Activated naive CD4-positive, alpha-beta T cell treated with anti-CD3 and anti-CD28 coated beads, Interleukin-2, amount 10 ng/mL, durations not matched to agents 7 days and 5 days (primary cell): ENCODE measurements at regions not wholly inside any gene's neighbourhood (a gene's known extent, or its start where the extent isn't known, plus 50 kb on each side); places are given as distances from the start of the nearest gene placed in this dataset.

ENCODE experiments used
- CTCF ChIA-PET: fragments of 350-600 bp; sonication (Branson Sonifier 250); formaldehyde crosslinking; loops from one replicate; lab custom pipeline; 2021; ENCODE audit warnings: antibody characterized with exemption; lab: Charles Lee
- DNase-seq: peaks from one replicate; pipeline ENCODE4 v3.0.0-alpha.2; 2020
- H3K27ac Mint-ChIP-seq: one replicate; pipeline ENCODE4 v1.8.0; 2021; ENCODE audit warnings: mild to moderate bottlenecking, moderate library complexity, mixed read lengths
- H3K27me3 Mint-ChIP-seq: one replicate; pipeline ENCODE4 v1.8.0; 2021; ENCODE audit warnings: mild to moderate bottlenecking, mixed read lengths
- H3K36me3 Mint-ChIP-seq: one replicate; pipeline ENCODE4 v1.8.0; 2021; ENCODE audit warnings: mixed read lengths
- H3K4me1 Mint-ChIP-seq: one replicate; pipeline ENCODE4 v1.8.0; 2021; ENCODE audit warnings: mixed read lengths
- H3K4me3 Mint-ChIP-seq: one replicate; pipeline ENCODE4 v1.8.0; 2021; ENCODE audit warnings: mild to moderate bottlenecking, moderate library complexity, mixed read lengths
- H3K9me3 Mint-ChIP-seq: one replicate; pipeline ENCODE4 v1.8.0; 2021; ENCODE audit warnings: mixed read lengths

DNA sequence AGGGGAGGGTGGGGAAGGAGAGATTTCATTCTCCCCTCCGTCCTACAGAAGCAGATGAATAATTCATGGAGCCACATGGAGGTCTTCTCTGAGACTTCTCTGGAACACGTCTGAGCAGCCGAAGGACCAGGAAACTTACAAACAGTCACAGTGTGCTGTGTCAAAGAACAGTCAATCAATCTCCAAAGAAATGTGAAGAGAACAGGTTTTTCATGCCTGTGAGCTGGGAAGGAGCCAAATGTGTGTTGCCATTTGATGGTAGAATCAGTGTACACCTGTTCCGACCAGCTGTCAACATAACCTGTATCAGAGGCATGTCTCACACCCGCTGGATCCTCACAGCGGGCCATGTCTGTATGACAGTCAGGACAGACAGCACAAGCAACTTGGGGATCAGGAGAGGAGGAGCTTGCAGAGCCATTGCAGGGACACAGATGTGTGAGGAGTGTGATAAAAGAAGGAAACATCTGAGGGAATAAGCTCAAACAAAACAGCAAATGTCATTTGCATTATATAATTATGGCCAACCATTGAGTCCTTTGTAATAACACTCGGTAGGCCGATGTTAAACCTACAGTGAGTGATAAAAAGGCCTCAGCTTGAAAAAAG, 298.5 kb downstream of the EN1 start:
- Mint-ChIP-seq H3K4me3 (no peak overlapping the region), H3K36me3 (no peaks in the 10 kb centered on the region), H3K4me1 (no peaks in the 10 kb centered on the region), H3K27ac (no peak overlapping the region), H3K9me3 (no peaks in the 10 kb centered on the region), H3K27me3 (no peaks in the 10 kb centered on the region)
- CTCF ChIA-PET, result no interaction called here
- DNase-seq, result no peak

DNA sequence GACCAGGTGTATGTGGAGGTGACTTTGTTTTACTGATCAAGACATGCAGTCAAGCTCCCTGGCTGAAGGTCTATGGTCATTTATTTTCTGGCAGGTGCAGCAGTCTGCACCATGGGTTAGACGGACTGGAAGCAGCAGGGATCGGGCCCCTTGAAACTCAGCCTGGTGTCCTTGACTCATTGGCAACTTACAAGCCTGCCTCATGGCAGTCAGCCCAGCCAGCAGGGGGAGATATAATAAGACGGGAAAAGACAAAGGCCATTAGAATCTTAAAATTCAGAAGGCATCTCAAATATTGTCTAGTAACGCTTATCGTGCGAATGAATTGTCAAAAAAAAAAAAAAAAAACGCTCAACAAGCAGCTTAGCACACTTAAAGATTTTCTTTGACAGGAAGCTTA, 308.2 kb downstream of the EN1 start:
- DNase-seq, result no peak
- H3K36me3 Mint-ChIP-seq, result no peaks in the 10 kb centered on the region
- CTCF ChIA-PET, result no interaction called here
- H3K27me3 Mint-ChIP-seq, result peaks cover 15% of the 10 kb centered on the region
- H3K27ac Mint-ChIP-seq, result no peak overlapping the region
- no peaks in the 10 kb centered on the region for H3K4me1 Mint-ChIP-seq
- no peak overlapping the region for H3K4me3 Mint-ChIP-seq
- H3K9me3 Mint-ChIP-seq, result no peaks in the 10 kb centered on the region

DNA sequence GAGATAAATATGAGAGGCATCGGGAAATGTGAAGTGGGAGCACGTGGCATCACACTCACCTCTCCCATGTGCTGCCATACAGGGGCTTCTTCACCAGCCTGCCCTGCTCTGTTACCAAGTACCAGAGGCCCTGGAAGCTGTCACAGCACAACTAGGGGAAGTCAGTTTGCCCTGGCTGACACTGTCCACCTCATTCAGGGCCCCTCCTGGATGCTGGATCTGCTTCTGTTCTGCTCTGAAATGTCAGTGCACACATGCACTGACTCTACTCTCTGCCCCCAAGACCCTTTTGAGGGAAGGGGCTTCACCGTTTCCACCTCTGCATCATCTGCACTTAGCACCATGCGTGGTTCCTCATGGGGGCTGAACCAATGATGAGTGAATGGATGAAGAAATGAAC, 311.1 kb downstream of the EN1 start:
- CTCF ChIA-PET, result no interaction called here
- H3K4me1 Mint-ChIP-seq, result no peaks in the 10 kb centered on the region
- no peak overlapping the region for H3K4me3 Mint-ChIP-seq
- H3K27me3 Mint-ChIP-seq, result peaks cover 7% of the 10 kb centered on the region
- no peaks in the 10 kb centered on the region for H3K36me3 Mint-ChIP-seq
- no peak overlapping the region for H3K27ac Mint-ChIP-seq
- H3K9me3 Mint-ChIP-seq, result no peaks in the 10 kb centered on the region
- DNase-seq, result no peak

DNA sequence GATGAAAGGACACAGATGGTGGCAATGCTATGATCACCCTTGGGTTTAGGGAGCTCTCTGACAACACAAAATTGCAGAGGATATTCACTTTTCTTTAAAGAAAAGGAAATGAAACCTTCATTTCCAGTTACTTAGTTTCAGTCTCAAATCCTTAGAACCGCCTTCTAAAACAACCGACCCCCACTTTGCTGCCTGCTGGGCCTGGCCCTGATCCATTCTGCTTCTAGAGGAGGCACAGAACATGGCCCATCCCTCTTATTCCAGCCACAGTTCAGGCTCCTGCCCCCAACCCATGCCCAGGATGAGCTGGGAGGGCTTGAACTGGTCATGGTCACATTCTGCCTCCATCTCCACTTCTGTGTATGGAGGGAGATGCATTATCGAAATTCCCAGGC, 311.6 kb downstream of the EN1 start:
- Mint-ChIP-seq H3K27me3 (peaks cover 7% of the 10 kb centered on the region), H3K9me3 (no peaks in the 10 kb centered on the region), H3K4me3 (no peak overlapping the region), H3K4me1 (no peaks in the 10 kb centered on the region), H3K27ac (no peak overlapping the region), H3K36me3 (no peaks in the 10 kb centered on the region)
- CTCF ChIA-PET, result no interaction called here
- DNase-seq, result no peak

DNA sequence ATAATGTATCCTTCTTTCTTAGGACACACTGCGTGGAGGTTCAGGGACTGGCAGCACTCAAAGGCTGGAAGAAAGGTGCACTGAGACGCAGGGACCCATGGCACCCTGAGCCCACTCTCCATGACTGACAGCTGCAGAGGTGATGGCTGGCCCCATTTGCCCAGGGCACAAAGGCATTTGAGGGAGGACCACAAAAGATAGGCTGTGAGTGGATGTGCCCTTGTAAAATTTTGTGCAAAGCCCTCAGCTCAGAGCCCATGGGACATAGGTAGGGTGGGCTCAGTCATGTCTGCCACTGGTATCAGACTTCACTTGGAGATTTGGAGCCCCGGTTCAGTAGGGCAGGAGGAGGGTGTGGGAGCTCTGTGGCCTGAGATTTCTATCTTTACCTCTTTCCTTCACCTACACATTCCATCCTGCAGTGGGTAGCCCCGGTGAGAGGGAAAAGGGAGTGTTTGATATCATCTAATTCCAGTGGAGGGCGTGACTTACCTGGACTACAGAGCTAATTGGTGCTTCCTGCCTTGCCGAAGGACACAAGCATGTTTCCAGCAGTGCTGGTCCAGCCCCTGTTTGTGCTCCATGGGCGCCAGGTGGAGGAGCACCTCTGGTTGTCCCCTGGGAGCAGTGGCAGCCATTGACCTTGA, 312.2 kb downstream of the EN1 start:
- no peaks in the 10 kb centered on the region for H3K36me3 Mint-ChIP-seq

DNA sequence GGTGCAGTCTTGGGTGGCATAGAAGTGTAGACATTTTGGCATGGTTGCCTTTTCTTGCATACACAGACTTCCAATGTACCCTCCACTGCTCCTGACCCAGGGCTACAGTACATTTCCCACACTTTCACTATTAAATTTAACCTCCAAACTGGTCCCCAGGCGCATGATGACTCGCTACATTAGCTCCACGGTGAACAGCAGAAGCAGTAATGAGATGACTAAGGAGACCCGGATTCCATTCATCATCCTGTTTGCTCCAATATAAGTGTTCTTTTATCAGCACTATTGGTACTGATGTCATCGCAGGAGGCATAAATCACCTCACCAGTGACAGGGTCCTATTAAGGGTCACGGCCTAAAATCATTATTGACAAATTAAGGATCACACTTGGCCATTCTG, 316.5 kb downstream of the EN1 start:
- Mint-ChIP-seq H3K27me3 (peaks cover 6% of the 10 kb centered on the region), H3K4me1 (no peaks in the 10 kb centered on the region), H3K9me3 (no peaks in the 10 kb centered on the region), H3K36me3 (no peaks in the 10 kb centered on the region), H3K4me3 (no peak overlapping the region), H3K27ac (no peak overlapping the region)
- CTCF ChIA-PET, result no interaction called here
- no peak for DNase-seq

More for the DNA sequence above, 312.2 kb downstream of the EN1 start:
- Mint-ChIP-seq H3K27ac (no peak overlapping the region), H3K27me3 (peaks cover 7% of the 10 kb centered on the region), H3K9me3 (no peaks in the 10 kb centered on the region), H3K4me1 (no peaks in the 10 kb centered on the region), H3K4me3 (no peak overlapping the region)
- CTCF ChIA-PET, result no interaction called here
- DNase-seq, result no peak

DNA sequence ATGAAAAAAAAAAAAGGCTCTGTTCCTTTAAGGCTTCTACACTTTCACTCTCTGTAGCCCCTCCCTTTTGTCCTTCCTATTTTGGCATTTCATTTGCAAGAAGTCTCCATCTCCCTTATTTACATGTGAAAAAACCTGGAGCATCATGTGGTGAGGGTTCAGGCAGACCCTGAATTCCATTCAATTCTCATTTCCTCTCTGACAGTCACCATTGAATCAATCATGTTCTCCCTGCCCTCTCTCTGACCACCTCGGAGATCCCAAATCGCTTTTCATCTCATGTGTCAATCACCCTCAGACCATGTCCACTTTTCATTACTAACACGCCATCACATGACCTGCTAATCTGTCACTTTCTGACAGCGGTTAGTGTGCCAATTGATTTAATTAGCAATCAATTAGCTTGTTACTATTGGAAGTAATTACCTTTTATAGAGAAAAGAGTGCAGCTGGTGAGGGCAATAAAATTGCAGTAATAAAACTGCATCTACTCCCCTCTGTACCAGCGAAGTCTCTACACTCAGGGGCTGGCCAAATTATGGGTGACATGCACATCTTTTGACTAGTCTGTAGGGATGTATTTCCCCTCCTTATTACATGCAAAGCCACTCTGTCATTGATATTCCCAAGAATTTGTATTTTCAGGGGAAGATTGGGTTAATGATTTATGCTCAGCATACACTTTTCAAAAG, 317.4 kb downstream of the EN1 start:
- no peaks in the 10 kb centered on the region for H3K27me3 Mint-ChIP-seq
- H3K4me3 Mint-ChIP-seq, result no peak overlapping the region
- no peak overlapping the region for H3K27ac Mint-ChIP-seq
- CTCF ChIA-PET, result no interaction called here
- no peaks in the 10 kb centered on the region for H3K36me3 Mint-ChIP-seq
- H3K4me1 Mint-ChIP-seq, result no peaks in the 10 kb centered on the region
- H3K9me3 Mint-ChIP-seq, result no peaks in the 10 kb centered on the region
- no peak for DNase-seq

DNA sequence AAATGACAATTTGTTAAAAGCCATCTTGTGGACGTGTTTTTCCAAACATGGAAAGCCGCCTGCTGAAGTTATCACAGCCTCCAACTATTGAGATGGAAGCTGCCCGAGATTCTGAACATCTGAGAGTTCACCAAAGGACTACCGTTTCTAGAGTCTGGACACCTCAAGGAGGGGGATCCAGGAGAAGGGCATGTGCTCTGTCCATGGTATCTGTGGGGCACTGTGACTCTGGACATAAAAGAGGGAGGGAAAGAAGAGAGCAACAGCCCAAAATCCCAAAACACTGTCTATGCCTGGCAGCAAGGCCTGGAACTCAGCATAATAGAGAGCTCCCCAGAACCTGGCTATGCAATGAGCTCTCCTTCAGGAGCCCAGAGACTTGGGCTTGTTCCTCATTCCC, 319.9 kb downstream of the EN1 start:
- no peak overlapping the region for H3K4me3 Mint-ChIP-seq
- no peaks in the 10 kb centered on the region for H3K36me3 Mint-ChIP-seq
- no peaks in the 10 kb centered on the region for H3K4me1 Mint-ChIP-seq
- H3K9me3 Mint-ChIP-seq, result no peaks in the 10 kb centered on the region
- CTCF ChIA-PET, result no interaction called here
- H3K27ac Mint-ChIP-seq, result no peak overlapping the region
- no peaks in the 10 kb centered on the region for H3K27me3 Mint-ChIP-seq
- DNase-seq, result no peak

DNA sequence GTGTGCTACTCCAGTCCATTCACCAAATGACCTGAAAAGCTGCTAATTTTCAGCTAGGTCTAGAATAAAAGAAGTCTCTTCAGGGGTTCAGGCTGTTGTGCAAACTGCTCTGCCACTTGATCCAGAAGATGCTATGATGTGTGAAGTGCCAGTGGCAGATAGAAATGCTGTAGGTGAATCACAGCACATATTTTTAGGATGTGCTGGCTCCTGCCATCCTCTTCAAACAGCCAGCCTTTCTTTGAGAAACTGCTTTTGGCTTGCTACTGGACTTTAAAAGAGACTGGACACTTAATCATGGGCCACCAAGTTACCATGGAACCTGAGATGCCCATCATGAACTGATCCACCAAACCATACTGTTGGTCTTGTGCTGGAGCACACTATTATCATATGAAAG, 322.1 kb downstream of the EN1 start:
- CTCF ChIA-PET, result no interaction called here
- DNase-seq, result no peak
- H3K4me1 Mint-ChIP-seq, result no peaks in the 10 kb centered on the region
- peaks cover 10% of the 10 kb centered on the region for H3K9me3 Mint-ChIP-seq
- H3K27ac Mint-ChIP-seq, result no peak overlapping the region
- no peaks in the 10 kb centered on the region for H3K36me3 Mint-ChIP-seq
- H3K27me3 Mint-ChIP-seq, result no peaks in the 10 kb centered on the region
- H3K4me3 Mint-ChIP-seq, result no peak overlapping the region

DNA sequence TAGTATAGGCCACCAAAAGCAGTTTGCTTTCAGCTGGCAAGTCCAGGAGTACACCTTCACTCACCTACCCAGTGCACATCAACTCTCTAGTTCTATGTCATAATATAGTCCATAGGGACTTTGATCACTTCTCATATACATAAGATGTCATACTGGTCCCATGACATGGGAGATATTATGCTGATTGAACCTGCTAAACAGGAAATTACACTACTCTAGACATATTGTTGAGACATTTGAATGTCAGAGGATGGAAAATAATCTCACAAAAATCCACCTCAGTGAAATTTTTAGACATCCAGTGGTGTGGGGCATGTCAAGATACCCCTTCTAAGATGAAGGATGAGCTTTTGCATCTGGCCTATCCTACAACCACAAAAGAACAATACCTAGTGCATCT, 322.5 kb downstream of the EN1 start:
- no peaks in the 10 kb centered on the region for H3K36me3 Mint-ChIP-seq
- CTCF ChIA-PET, result no interaction called here
- H3K4me1 Mint-ChIP-seq, result no peaks in the 10 kb centered on the region
- H3K27me3 Mint-ChIP-seq, result no peaks in the 10 kb centered on the region
- H3K4me3 Mint-ChIP-seq, result no peak overlapping the region
- DNase-seq, result no peak
- peaks cover 10% of the 10 kb centered on the region for H3K9me3 Mint-ChIP-seq
- no peak overlapping the region for H3K27ac Mint-ChIP-seq

DNA sequence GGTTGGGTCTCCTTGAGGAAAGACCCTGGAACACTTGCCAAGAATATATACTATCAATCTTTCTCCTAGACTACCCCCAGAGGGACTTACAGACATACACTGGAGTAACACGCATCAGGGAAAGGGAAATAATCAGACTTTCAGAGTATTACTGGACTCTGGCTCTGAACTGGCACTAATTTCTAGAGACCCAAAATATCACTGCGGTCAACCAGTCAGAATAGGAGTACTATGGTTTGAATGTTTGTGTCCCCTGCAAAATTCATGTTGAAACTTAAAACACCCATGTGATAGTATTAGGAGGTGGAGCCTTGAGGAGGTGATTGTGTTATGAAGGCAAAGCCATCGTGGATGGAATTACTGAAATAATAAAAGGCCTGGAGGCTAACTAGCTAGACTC, 323.7 kb downstream of the EN1 start:
- peaks cover 10% of the 10 kb centered on the region for H3K9me3 Mint-ChIP-seq
- H3K36me3 Mint-ChIP-seq, result no peaks in the 10 kb centered on the region
- H3K4me1 Mint-ChIP-seq, result no peaks in the 10 kb centered on the region
- DNase-seq, result no peak
- H3K4me3 Mint-ChIP-seq, result no peak overlapping the region
- CTCF ChIA-PET, result no interaction called here
- no peak overlapping the region for H3K27ac Mint-ChIP-seq
- no peaks in the 10 kb centered on the region for H3K27me3 Mint-ChIP-seq

DNA sequence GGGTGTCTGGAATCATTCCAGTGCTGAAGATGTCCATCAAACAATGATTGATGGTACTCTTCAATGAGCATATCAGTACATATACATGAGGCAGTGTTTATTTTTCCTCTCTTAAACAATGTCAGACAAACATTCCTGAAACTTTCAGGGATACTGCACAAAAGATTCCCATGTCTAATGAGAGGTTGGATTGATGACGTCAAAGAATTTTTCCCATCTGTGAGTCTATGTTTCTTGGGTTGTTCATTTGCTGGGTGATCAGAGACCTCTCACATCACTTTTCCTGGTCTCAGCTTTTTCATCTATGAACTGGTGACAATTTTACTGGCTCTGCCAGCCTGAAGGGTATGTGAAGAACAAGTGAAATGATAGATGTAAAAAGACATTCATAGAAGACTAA, 325.5 kb downstream of the EN1 start:
- H3K27me3 Mint-ChIP-seq, result no peaks in the 10 kb centered on the region

DNA sequence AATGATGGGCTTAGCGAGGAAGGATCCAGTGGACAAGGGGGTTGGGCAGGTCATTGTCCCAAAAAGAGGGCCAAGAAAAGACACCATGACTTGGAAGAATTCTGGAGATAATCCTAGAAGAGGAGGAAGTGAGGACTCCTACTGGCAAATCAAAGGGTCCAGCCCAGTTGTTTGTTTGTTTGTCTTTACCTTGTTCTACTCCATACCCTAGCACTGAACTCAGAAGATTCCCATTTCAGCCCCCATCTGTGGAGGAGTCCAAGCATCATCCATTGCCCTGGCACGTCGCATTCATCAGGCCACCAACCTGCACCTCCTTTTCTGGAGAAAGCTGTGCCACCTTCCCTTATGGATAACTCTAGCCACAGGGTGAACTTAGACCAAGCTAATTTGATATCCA, 326.2 kb downstream of the EN1 start:
- no peaks in the 10 kb centered on the region for H3K27me3 Mint-ChIP-seq
- no peak overlapping the region for H3K4me3 Mint-ChIP-seq
- CTCF ChIA-PET, result no interaction called here
- DNase-seq, result no peak
- H3K9me3 Mint-ChIP-seq, result peaks cover 10% of the 10 kb centered on the region
- H3K4me1 Mint-ChIP-seq, result no peaks in the 10 kb centered on the region
- H3K27ac Mint-ChIP-seq, result no peak overlapping the region
- no peaks in the 10 kb centered on the region for H3K36me3 Mint-ChIP-seq

More for the DNA sequence above, 325.5 kb downstream of the EN1 start:
- DNase-seq, result no peak
- H3K4me1 Mint-ChIP-seq, result no peaks in the 10 kb centered on the region
- no peak overlapping the region for H3K4me3 Mint-ChIP-seq
- no peaks in the 10 kb centered on the region for H3K36me3 Mint-ChIP-seq
- H3K27ac Mint-ChIP-seq, result no peak overlapping the region
- peaks cover 10% of the 10 kb centered on the region for H3K9me3 Mint-ChIP-seq
- CTCF ChIA-PET, result no interaction called here

DNA sequence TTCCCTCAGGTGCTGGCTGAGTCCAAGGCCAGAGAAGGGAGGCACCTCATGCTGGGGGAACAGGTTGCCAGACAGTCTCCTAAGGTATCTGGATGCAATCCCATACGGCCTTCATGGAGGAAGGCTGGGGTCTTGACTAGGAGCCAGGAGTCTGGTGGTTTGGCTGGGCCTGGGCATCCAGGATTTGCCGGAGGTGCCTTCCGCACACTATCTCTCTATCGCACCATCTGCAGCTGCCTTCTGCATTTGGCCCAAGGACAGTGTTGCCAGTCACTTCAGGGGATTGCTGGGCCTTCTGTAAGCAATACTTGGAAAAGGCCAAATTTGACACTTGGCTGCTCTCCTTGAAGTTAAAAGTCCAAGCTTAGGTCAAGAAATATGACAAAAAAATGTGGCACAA, 327.2 kb downstream of the EN1 start:
- H3K4me3 Mint-ChIP-seq, result no peak overlapping the region
- DNase-seq, result no peak
- H3K27ac Mint-ChIP-seq, result no peak overlapping the region

DNA sequence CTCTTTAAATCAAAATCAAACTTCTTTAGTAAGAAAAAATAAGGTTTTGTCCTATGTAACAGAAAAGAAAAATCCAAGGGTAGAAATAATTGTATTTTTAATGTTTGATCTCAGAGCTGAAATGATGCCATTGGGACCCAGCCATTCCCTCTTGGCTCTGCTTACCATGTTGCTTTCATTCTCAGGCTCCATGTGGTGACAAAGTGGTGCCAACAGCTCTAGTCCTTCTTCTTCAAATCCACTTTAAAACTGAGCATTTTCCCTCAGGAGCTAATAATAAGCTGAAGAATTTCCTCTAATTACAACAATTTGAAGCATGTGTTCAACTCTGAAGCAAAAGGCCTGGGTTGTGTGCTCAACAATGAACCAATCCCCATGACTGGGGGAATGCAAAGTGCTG, 327.9 kb downstream of the EN1 start:
- no peak overlapping the region for H3K4me3 Mint-ChIP-seq
- CTCF ChIA-PET, result no interaction called here
- no peak overlapping the region for H3K27ac Mint-ChIP-seq
- no peaks in the 10 kb centered on the region for H3K36me3 Mint-ChIP-seq
- no peaks in the 10 kb centered on the region for H3K27me3 Mint-ChIP-seq
- H3K4me1 Mint-ChIP-seq, result no peaks in the 10 kb centered on the region
- DNase-seq, result no peak
- peaks cover 10% of the 10 kb centered on the region for H3K9me3 Mint-ChIP-seq

More for the DNA sequence above, 327.2 kb downstream of the EN1 start:
- peaks cover 10% of the 10 kb centered on the region for H3K9me3 Mint-ChIP-seq
- CTCF ChIA-PET, result no interaction called here
- no peaks in the 10 kb centered on the region for H3K27me3 Mint-ChIP-seq
- no peaks in the 10 kb centered on the region for H3K36me3 Mint-ChIP-seq
- no peaks in the 10 kb centered on the region for H3K4me1 Mint-ChIP-seq
